ENCODE measurements at regions not wholly inside any gene's neighbourhood (a gene's known extent, or its start where the extent isn't known, plus 50 kb on each side); places are given as distances from the start of the nearest gene placed in this dataset.

DNA sequence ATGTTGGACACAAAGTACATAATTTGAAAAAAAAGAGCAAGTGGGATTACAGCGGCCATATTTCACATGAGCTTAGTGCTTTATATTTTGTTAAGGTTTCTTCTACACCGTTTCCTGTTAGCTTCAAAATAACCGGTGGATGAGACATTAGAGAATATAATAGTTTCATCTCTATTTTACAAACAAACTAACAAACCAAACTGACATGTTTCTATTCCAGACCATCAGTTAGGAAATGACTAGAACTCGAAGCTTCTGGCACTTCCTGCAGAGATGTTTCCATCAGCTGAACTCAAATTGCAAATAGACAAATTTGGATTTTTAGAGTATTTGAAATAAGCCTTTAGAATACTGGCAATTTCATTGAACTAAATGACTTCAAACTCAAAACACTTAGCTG lies 86.5 kb downstream of the MTRR start:
- TF ChIP-seq, protein P1, sequence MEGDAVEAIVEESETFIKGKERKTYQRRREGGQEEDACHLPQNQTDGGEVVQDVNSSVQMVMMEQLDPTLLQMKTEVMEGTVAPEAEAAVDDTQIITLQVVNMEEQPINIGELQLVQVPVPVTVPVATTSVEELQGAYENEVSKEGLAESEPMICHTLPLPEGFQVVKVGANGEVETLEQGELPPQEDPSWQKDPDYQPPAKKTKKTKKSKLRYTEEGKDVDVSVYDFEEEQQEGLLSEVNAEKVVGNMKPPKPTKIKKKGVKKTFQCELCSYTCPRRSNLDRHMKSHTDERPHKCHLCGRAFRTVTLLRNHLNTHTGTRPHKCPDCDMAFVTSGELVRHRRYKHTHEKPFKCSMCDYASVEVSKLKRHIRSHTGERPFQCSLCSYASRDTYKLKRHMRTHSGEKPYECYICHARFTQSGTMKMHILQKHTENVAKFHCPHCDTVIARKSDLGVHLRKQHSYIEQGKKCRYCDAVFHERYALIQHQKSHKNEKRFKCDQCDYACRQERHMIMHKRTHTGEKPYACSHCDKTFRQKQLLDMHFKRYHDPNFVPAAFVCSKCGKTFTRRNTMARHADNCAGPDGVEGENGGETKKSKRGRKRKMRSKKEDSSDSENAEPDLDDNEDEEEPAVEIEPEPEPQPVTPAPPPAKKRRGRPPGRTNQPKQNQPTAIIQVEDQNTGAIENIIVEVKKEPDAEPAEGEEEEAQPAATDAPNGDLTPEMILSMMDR (IDR thresholded peaks at IDR 0.05) = no peak

GRCh38 chr5:7957329-7957728 lies 88.4 kb downstream of the MTRR start:
- TF ChIP-seq, protein P1 (IDR thresholded peaks at IDR 0.05) = no peak

- TF ChIP-seq, protein P1 (IDR thresholded peaks at IDR 0.05) = no peak
These were observed 91.2 kb downstream of the MTRR start for GRCh38 chr5:7960142-7960541.

DNA sequence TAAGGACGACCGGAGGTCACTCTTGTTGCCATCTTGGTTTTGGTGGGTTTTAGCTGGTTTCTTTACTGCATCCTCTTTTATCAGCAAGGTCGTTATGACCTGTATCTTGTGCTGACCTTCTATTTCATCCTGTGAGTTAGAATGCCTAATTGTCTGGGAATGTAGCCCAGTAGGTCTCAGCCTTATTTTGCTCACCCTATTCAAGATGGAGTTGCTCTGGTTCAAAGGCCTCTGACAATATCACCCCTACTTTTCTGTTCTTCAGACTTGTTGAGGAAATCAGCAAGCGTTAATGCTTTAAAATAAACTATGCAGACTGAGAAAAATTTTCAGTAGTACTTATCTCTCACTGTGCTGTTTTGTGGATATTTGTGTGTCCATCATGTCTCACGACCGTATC lies 92.6 kb downstream of the MTRR start:
- TF ChIP-seq, protein P1 (IDR thresholded peaks at IDR 0.05) = no peak

GRCh38 chr5:7970816-7971215 lies 101.9 kb downstream of the MTRR start:
- TF ChIP-seq, protein P1 (IDR thresholded peaks at IDR 0.05) = no peak

GRCh38 chr5:7976411-7977190 lies 107.7 kb downstream of the MTRR start:
- TF ChIP-seq, protein P1 (IDR thresholded peaks at IDR 0.05) = no peak

- TF ChIP-seq, protein P1 (IDR thresholded peaks at IDR 0.05) = no peak
These were observed 109.2 kb downstream of the MTRR start for GRCh38 chr5:7978114-7978513.

DNA sequence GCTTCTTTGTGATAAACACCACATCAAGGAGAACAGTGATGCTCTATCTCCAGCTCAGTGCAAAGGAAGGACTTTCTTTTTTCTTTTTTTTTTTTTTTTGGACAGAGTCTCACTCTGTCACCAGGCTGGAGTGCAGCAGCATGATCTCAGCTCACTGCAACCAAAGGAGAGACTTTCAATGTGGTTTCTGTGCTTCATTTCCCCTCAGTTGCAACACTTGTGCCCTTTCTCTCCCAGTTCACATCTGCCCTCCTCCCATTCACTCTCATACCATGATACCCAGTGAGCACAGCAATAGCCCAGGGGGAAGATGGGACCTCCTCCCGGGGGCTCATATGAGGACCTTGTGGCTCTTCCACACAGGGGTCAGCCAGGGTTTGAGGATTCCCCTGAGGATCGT lies 110.0 kb downstream of the MTRR start:
- TF ChIP-seq, protein P1 (IDR thresholded peaks at IDR 0.05) = no peak

Measured in LNCAP (cell line).